Brain microvascular endothelial cell (primary cell): ENCODE measurements at regions not wholly inside any gene's neighbourhood (a gene's known extent, or its start where the extent isn't known, plus 50 kb on each side); places are given as distances from the start of the nearest gene placed in this dataset.

ENCODE experiments used
- DNase-seq: peaks from one replicate; pipeline ENCODE4 v3.0.0-alpha.2; 2020
- H3K27ac ChIP-seq: fragments of 250-450 bp; sonication (Bioruptor Pico); 2 replicates; pipeline ENCODE4 v1.5.1; 2020; ENCODE audit warnings: mild to moderate bottlenecking, moderate library complexity
- H3K27me3 ChIP-seq: fragments of 250-450 bp; sonication (Bioruptor Pico); replicated peaks from 2 replicates; pipeline ENCODE4 v1.5.1; 2020; ENCODE audit warnings: mild to moderate bottlenecking
- H3K36me3 ChIP-seq: fragments of 250-450 bp; sonication (Bioruptor Pico); replicated peaks from 2 replicates; pipeline ENCODE4 v1.5.1; 2020; ENCODE audit warnings: mild to moderate bottlenecking
- H3K4me3 ChIP-seq: 2 replicates; pipeline ENCODE4 v1.5.1; 2011; ENCODE audit warnings: low read depth, mild to moderate bottlenecking, control low read depth, low read length, moderate library complexity
- in situ Hi-C: cut with HindIII; loops from 2 replicates; pipeline ENCODE4 v1.10.0; 2017; ENCODE audit warnings: low sequenced_read_pairs, low pct_ligation_motif_present
- TF ChIP-seq, protein P1 (sequence below): IDR thresholded peaks from 2 replicates; pipeline ENCODE4 v1.5.1; 2011; ENCODE audit warnings: low read depth, mild to moderate bottlenecking, moderate library complexity, low read length, control low read depth, inconsistent platforms; ENCODE audit errors: missing control alignments

GRCh38 chr4:81698538-81699296 lies 227.0 kb upstream of the RASGEF1B start:
- H3K36me3 ChIP-seq: no peaks in the 10 kb centered on the region
- DNase-seq: no peak
- in situ Hi-C loops: no loop called here

GRCh38 chr4:81694176-81694913 lies 222.6 kb upstream of the RASGEF1B start:
- Histone ChIP-seq H3K27me3 (no peaks in the 10 kb centered on the region), H3K4me3 (no peak overlapping the region), H3K36me3 (no peaks in the 10 kb centered on the region), H3K27ac (no peak overlapping the region)
- in situ Hi-C loops: no loop called here
- TF ChIP-seq, protein P1, sequence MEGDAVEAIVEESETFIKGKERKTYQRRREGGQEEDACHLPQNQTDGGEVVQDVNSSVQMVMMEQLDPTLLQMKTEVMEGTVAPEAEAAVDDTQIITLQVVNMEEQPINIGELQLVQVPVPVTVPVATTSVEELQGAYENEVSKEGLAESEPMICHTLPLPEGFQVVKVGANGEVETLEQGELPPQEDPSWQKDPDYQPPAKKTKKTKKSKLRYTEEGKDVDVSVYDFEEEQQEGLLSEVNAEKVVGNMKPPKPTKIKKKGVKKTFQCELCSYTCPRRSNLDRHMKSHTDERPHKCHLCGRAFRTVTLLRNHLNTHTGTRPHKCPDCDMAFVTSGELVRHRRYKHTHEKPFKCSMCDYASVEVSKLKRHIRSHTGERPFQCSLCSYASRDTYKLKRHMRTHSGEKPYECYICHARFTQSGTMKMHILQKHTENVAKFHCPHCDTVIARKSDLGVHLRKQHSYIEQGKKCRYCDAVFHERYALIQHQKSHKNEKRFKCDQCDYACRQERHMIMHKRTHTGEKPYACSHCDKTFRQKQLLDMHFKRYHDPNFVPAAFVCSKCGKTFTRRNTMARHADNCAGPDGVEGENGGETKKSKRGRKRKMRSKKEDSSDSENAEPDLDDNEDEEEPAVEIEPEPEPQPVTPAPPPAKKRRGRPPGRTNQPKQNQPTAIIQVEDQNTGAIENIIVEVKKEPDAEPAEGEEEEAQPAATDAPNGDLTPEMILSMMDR: no peak
- no peak for DNase-seq

More at GRCh38 chr4:81698538-81699296, 227.0 kb upstream of the RASGEF1B start:
- Histone ChIP-seq H3K27me3 (no peaks in the 10 kb centered on the region), H3K4me3 (no peak overlapping the region), H3K27ac (no peak overlapping the region)
- TF ChIP-seq, protein P1: no peak

GRCh38 chr4:81690871-81691270 lies 219.2 kb upstream of the RASGEF1B start:
- no peak for DNase-seq
- in situ Hi-C loops: no loop called here
- no peaks in the 10 kb centered on the region for H3K27me3 ChIP-seq
- TF ChIP-seq, protein P1: no peak
- no peak overlapping the region for H3K27ac ChIP-seq
- no peak overlapping the region for H3K4me3 ChIP-seq
- H3K36me3 ChIP-seq: no peaks in the 10 kb centered on the region

- DNase-seq: peak; percentile 18
- no peaks in the 10 kb centered on the region for H3K36me3 ChIP-seq
- TF ChIP-seq, protein P1: peak; percentile 17
- no peaks in the 10 kb centered on the region for H3K27me3 ChIP-seq
- in situ Hi-C loops: no loop called here
- H3K27ac ChIP-seq: no peak overlapping the region
- H3K4me3 ChIP-seq: no peak overlapping the region
These were observed 216.4 kb upstream of the RASGEF1B start for GRCh38 chr4:81688085-81688484.

DNA sequence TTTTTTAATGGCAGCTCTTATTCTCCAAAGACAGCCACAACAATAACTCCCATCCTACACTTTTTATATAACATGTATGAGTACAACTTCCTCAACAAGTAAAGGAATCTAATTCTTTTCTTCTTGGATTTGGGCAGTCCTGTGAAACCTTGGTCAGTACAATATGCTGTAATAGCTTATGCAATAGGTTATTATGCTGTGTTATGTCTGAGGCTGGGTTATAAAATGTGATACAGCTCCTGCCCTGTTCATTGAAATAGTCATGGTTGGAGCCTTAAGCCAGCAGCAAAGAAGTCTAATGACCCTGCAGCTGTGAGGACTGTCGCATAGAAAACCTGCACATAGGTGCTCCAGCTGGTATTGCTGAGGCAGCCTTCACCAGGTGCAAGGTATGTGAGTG lies 215.8 kb upstream of the RASGEF1B start:
- in situ Hi-C loops: no loop called here
- Histone ChIP-seq H3K4me3 (no peak overlapping the region), H3K36me3 (no peaks in the 10 kb centered on the region), H3K27ac (no peak overlapping the region), H3K27me3 (no peaks in the 10 kb centered on the region)
- no peak for DNase-seq
- TF ChIP-seq, protein P1: no peak
